ENCODE measurements at regions not wholly inside any gene's neighbourhood (a gene's known extent, or its start where the extent isn't known, plus 50 kb on each side); places are given as distances from the start of the nearest gene placed in this dataset.

DNA sequence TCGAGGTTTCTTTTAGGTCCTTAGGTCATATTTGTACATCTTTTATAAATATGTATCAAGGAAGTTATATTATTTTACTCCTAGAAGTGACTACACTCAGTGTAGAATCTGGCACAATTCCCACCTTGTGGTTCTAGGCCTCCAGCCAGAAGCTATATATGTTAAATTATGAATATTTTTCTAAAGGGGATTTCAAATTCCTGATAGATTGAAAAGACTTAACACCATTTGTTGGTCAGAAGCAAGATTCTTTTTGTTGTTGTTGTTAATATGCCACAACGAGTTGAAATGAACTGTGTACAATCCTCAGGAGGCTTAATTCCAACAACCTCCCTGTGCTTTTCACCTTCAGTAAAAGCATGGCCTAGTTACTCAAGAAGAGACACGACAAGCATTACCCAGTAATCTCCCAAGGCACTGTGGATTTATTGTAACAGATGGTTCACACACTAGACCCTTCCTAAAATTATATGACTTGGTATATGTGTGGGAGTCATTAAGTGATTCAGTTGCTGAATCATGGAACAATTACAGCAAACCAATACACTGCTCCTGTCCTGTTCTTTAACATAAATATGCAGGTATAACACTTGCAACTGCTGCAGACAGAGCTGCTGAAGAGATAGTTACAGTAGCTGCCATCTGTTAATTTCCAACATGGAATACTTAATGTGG lies 964.4 kb upstream of the GOT2 start:
- intact Hi-C loops (cut with micrococcal nuclease; ENCODE audit: unreplicated experiment) (no loop called here), in situ Hi-C loops (cut with MboI) (no loop called here)
- TF ChIP-seq SIN3A (IDR thresholded peaks at IDR 0.05; ENCODE audit: low read depth, low read length) (no peak), KLF5 (IDR thresholded peaks at IDR 0.05; ENCODE audit: partially characterized antibody) (no peak), NR2C2 (IDR thresholded peaks at IDR 0.05; ENCODE audit: borderline replicate concordance, control insufficient read depth, insufficient read length, low read depth) (no peak), WRNIP1 (IDR thresholded peaks at IDR 0.05; ENCODE audit: borderline replicate concordance, low read depth, low read length) (no peak), EZH2 (IDR thresholded peaks at IDR 0.05; ENCODE audit: borderline replicate concordance, control insufficient read depth, low read depth, low read length) (no peak), TCF12 (IDR thresholded peaks at IDR 0.05; ENCODE audit: low read depth, low read length) (no peak), MYC (IDR thresholded peaks at IDR 0.05; ENCODE audit: insufficient read depth, insufficient read length, insufficient replicate concordance, low read length, severe bottlenecking) (no peak)
- TF ChIP-seq, protein P1, sequence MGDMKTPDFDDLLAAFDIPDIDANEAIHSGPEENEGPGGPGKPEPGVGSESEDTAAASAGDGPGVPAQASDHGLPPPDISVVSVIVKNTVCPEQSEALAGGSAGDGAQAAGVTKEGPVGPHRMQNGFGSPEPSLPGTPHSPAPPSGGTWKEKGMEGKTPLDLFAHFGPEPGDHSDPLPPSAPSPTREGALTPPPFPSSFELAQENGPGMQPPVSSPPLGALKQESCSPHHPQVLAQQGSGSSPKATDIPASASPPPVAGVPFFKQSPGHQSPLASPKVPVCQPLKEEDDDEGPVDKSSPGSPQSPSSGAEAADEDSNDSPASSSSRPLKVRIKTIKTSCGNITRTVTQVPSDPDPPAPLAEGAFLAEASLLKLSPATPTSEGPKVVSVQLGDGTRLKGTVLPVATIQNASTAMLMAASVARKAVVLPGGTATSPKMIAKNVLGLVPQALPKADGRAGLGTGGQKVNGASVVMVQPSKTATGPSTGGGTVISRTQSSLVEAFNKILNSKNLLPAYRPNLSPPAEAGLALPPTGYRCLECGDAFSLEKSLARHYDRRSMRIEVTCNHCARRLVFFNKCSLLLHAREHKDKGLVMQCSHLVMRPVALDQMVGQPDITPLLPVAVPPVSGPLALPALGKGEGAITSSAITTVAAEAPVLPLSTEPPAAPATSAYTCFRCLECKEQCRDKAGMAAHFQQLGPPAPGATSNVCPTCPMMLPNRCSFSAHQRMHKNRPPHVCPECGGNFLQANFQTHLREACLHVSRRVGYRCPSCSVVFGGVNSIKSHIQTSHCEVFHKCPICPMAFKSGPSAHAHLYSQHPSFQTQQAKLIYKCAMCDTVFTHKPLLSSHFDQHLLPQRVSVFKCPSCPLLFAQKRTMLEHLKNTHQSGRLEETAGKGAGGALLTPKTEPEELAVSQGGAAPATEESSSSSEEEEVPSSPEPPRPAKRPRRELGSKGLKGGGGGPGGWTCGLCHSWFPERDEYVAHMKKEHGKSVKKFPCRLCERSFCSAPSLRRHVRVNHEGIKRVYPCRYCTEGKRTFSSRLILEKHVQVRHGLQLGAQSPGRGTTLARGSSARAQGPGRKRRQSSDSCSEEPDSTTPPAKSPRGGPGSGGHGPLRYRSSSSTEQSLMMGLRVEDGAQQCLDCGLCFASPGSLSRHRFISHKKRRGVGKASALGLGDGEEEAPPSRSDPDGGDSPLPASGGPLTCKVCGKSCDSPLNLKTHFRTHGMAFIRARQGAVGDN (IDR thresholded peaks at IDR 0.05), result no peak
- TF ChIP-seq, protein P2, sequence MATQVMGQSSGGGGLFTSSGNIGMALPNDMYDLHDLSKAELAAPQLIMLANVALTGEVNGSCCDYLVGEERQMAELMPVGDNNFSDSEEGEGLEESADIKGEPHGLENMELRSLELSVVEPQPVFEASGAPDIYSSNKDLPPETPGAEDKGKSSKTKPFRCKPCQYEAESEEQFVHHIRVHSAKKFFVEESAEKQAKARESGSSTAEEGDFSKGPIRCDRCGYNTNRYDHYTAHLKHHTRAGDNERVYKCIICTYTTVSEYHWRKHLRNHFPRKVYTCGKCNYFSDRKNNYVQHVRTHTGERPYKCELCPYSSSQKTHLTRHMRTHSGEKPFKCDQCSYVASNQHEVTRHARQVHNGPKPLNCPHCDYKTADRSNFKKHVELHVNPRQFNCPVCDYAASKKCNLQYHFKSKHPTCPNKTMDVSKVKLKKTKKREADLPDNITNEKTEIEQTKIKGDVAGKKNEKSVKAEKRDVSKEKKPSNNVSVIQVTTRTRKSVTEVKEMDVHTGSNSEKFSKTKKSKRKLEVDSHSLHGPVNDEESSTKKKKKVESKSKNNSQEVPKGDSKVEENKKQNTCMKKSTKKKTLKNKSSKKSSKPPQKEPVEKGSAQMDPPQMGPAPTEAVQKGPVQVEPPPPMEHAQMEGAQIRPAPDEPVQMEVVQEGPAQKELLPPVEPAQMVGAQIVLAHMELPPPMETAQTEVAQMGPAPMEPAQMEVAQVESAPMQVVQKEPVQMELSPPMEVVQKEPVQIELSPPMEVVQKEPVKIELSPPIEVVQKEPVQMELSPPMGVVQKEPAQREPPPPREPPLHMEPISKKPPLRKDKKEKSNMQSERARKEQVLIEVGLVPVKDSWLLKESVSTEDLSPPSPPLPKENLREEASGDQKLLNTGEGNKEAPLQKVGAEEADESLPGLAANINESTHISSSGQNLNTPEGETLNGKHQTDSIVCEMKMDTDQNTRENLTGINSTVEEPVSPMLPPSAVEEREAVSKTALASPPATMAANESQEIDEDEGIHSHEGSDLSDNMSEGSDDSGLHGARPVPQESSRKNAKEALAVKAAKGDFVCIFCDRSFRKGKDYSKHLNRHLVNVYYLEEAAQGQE (IDR thresholded peaks at IDR 0.05; ENCODE audit: low read depth, low read length), result no peak
- FAIRE-seq, result no peak
- BruUV-seq (replicated peaks), result no TSS peak
- Histone ChIP-seq H3K9ac (ENCODE audit: control insufficient read depth, insufficient read depth, low read length) (no peak overlapping the region), H3K36me3 (ENCODE audit: control insufficient read depth in 2 of 2, insufficient read depth in 2 of 2, low read length in 1 of 2) (no peaks in the 10 kb centered on the region), H3K4me2 (ENCODE audit: control insufficient read depth, insufficient read depth) (no peak overlapping the region), H4K20me1 (ENCODE audit: control insufficient read depth, insufficient read depth) (no peaks in the 10 kb centered on the region), H3K27me3 (replicated peaks in 1 of 2; ENCODE audit: control insufficient read depth in 2 of 2, insufficient read depth in 2 of 2, low read length in 1 of 2) (no peaks in the 10 kb centered on the region), H2AFZ (ENCODE audit: control insufficient read depth, low read depth, low read length) (no peak overlapping the region), H3K79me2 (ENCODE audit: control insufficient read depth, insufficient read depth, low read length) (no peaks in the 10 kb centered on the region), H3K4me1 (ENCODE audit: control insufficient read depth, insufficient read depth, low read length) (no peaks in the 10 kb centered on the region), H3K27ac (ENCODE audit: control insufficient read depth, insufficient read depth) (no peak overlapping the region), H3K4me3 (no peak overlapping the region), H3K9me3 (replicated peaks; ENCODE audit: control insufficient read depth, insufficient read depth, low read length) (no peaks in the 10 kb centered on the region)
- CTCF ChIA-PET, result no interaction called here
- no peak for DNase-seq (ENCODE audit: low read depth, low spot score)
- ATAC-seq, result no peak
- SMC1A ChIA-PET (ENCODE audit: uncharacterized antibody, unreplicated experiment), result no interaction called here
- RAD21 ChIA-PET (ENCODE audit: unreplicated experiment), result no interaction called here
- 1% methylated on average over 3 of the region's 3 CpGs for WGBS (ENCODE audit: insufficient coverage, insufficient replicate concordance, low lambda C conversion rate, missing lambda C conversion rate)
- POLR2A ChIA-PET, result no interaction called here
